ENCODE measurements at regions not wholly inside any gene's neighbourhood (a gene's known extent, or its start where the extent isn't known, plus 50 kb on each side); places are given as distances from the start of the nearest gene placed in this dataset.

DNA sequence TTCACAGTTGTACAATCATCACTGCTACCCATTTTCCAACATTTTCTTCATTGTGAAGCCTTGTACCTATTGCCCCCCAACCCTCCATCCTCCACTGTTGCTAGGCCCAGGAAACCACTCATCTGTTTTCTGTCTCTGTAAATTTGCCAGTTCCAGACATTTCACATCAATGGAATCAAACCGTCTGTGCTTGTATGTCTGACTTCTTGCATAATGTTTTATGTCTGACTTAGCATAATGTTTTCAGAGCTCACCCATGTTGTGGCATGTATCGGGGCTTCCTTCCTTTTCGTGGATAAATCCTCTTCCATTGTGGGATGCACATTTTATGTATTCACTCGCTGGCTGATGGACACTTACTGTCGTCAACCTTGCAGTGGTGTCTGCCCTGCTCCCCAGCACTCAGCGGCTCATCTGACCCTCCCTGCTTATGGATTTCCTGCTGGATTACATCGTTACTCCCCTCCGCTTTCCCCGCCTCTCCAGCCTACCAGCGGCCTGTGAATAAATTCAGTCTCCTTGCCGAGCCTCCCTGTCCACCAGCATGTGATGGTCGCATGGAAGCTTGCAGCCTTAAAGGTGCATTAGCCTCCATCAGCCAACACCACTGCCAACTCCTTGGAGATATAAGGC is 727.6 kb upstream of the TMEM132C start:
- no peak overlapping the region for H3K4me3 ChIP-seq
- ATAC-seq (ENCODE audit: insufficient read depth, low FRiP score) (no peak), DNase-seq (no peak)
- H3K9ac ChIP-seq (ENCODE audit: insufficient read depth in 1 of 2, low read length in 2 of 2) = no peak overlapping the region
- TF ChIP-seq, protein P1, sequence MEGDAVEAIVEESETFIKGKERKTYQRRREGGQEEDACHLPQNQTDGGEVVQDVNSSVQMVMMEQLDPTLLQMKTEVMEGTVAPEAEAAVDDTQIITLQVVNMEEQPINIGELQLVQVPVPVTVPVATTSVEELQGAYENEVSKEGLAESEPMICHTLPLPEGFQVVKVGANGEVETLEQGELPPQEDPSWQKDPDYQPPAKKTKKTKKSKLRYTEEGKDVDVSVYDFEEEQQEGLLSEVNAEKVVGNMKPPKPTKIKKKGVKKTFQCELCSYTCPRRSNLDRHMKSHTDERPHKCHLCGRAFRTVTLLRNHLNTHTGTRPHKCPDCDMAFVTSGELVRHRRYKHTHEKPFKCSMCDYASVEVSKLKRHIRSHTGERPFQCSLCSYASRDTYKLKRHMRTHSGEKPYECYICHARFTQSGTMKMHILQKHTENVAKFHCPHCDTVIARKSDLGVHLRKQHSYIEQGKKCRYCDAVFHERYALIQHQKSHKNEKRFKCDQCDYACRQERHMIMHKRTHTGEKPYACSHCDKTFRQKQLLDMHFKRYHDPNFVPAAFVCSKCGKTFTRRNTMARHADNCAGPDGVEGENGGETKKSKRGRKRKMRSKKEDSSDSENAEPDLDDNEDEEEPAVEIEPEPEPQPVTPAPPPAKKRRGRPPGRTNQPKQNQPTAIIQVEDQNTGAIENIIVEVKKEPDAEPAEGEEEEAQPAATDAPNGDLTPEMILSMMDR (IDR thresholded peaks at IDR 0.05; ENCODE audit: control extremely low read depth, extremely low read depth) = no peak
- H3K27me3 ChIP-seq (ENCODE audit: control insufficient read depth in 3 of 3, insufficient read depth in 3 of 3, low read length in 2 of 3) = no peaks in the 10 kb centered on the region
- 65 to 69% methylated on average over 12 of the region's 12 CpGs for WGBS, 2 donors
- H3K36me3 ChIP-seq (ENCODE audit: control insufficient read depth in 4 of 4, insufficient read depth in 4 of 4, low read length in 4 of 4) = no peaks in the 10 kb centered on the region
- no peak overlapping the region for H3K27ac ChIP-seq (ENCODE audit: low read depth in 1 of 2, low read length in 1 of 2)
- no peaks in the 10 kb centered on the region for H3K4me1 ChIP-seq (ENCODE audit: control insufficient read depth in 5 of 5, insufficient read depth in 5 of 5, low read length in 5 of 5)
- H3K9me3 ChIP-seq (ENCODE audit: control insufficient read depth in 4 of 4, insufficient read depth in 3 of 4, low read length in 3 of 4) = peaks cover 0 to 8% (median 3%) of the 10 kb centered on the region in 4 donors

DNA sequence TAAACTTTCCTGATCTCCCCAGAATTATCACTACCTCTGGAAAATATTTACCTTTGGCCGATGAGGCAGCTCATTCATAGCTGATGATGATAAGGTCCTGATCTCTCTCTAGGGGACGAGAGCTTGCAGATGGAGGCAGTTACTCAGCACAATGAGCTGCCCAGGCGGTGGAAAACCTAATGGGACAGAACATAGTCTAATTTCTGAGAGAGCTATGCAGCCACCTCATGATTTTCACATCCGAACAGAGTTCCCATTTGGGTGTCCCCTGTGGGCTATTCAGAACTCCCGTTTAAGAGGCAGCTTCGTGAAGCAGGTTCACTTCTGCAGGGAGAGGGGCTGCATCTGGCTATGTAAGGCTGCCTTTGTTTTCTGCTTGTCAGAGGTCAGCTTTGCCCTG is 724.6 kb upstream of the TMEM132C start:
- TF ChIP-seq, protein P1 (IDR thresholded peaks at IDR 0.05; ENCODE audit: control extremely low read depth, extremely low read depth) = no peak

DNA sequence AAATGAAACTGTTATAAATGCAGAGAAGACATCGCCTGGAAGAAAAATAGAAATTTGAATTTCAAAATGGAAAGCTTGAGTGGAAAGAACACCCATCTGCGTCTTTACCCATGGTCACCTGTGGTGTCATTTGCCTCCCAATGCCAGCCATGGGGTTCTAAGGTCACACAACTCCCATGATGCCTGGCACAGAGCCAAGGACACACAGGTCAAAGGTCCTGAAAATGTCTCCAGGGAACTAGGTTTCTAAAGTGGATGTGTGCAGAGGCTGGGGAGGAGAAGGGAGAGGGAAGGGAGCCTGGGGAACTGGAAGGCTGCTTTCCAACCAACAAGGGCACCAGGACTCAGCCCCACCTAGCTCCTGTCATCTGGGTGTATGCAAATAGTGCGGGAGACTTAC is 724.0 kb upstream of the TMEM132C start:
- Histone ChIP-seq H3K9ac (ENCODE audit: insufficient read depth in 1 of 2, low read length in 2 of 2) (no peak overlapping the region), H3K4me3 (no peak overlapping the region), H3K27me3 (ENCODE audit: control insufficient read depth in 3 of 3, insufficient read depth in 3 of 3, low read length in 2 of 3) (no peaks in the 10 kb centered on the region), H3K36me3 (ENCODE audit: control insufficient read depth in 4 of 4, insufficient read depth in 4 of 4, low read length in 4 of 4) (no peaks in the 10 kb centered on the region), H3K4me1 (ENCODE audit: control insufficient read depth in 5 of 5, insufficient read depth in 5 of 5, low read length in 5 of 5) (no peaks in the 10 kb centered on the region), H3K9me3 (ENCODE audit: control insufficient read depth in 4 of 4, insufficient read depth in 3 of 4, low read length in 3 of 4) (peaks cover 0 to 4% (median 0%) of the 10 kb centered on the region in 4 donors), H3K27ac (ENCODE audit: low read depth in 1 of 2, low read length in 1 of 2) (no peak overlapping the region)
- TF ChIP-seq, protein P1 (IDR thresholded peaks at IDR 0.05; ENCODE audit: control extremely low read depth, extremely low read depth) = no peak
- ATAC-seq (ENCODE audit: insufficient read depth, low FRiP score) (no peak), DNase-seq (no peak)
- 87% methylated on average over 3 of the region's 3 CpGs for WGBS, 2 donors

More for the DNA sequence above, 724.6 kb upstream of the TMEM132C start:
- H3K27me3 ChIP-seq (ENCODE audit: control insufficient read depth in 3 of 3, insufficient read depth in 3 of 3, low read length in 2 of 3) = no peaks in the 10 kb centered on the region
- H3K36me3 ChIP-seq (ENCODE audit: control insufficient read depth in 4 of 4, insufficient read depth in 4 of 4, low read length in 4 of 4) = no peaks in the 10 kb centered on the region
- no peak overlapping the region for H3K9ac ChIP-seq (ENCODE audit: insufficient read depth in 1 of 2, low read length in 2 of 2)
- no peak overlapping the region for H3K4me3 ChIP-seq
- ATAC-seq (ENCODE audit: insufficient read depth, low FRiP score) (no peak), DNase-seq (no peak)
- WGBS, 2 donors = 60 to 69% methylated on average over 6 of the region's 6 CpGs
- no peak overlapping the region for H3K27ac ChIP-seq (ENCODE audit: low read depth in 1 of 2, low read length in 1 of 2)
- H3K9me3 ChIP-seq (ENCODE audit: control insufficient read depth in 4 of 4, insufficient read depth in 3 of 4, low read length in 3 of 4) = peaks cover 0 to 4% (median 0%) of the 10 kb centered on the region in 4 donors
- no peaks in the 10 kb centered on the region for H3K4me1 ChIP-seq (ENCODE audit: control insufficient read depth in 5 of 5, insufficient read depth in 5 of 5, low read length in 5 of 5)
